GM23338 (cell line): ENCODE measurements at regions not wholly inside any gene's neighbourhood (a gene's known extent, or its start where the extent isn't known, plus 50 kb on each side); places are given as distances from the start of the nearest gene placed in this dataset.

Experiments used
- ATAC-seq: fragments of 200-7000 bp; cut with Tn5 transposase; 3 replicates; pipeline ENCODE4 v1.9.1; 2020
- DNase-seq: peaks from one replicate; pipeline ENCODE4 v3.0.0-alpha.2; 2015; ENCODE audit warnings: low spot score
- H2AFZ ChIP-seq: fragments of 200-600 bp; sonication (generic); 2 replicates; pipeline ENCODE4 v1.8.0; 2016; ENCODE audit warnings: antibody characterized with exemption, mild to moderate bottlenecking, moderate library complexity
- H3F3A ChIP-seq: fragments of 200-600 bp; sonication (generic); replicated peaks from 2 replicates; pipeline ENCODE4 v1.8.0; 2017; ENCODE audit warnings: antibody characterized with exemption, mixed run types, low read depth
- H3K27ac ChIP-seq: fragments of 200-600 bp; sonication (generic); 2 replicates; pipeline ENCODE4 v1.6.1; 2016; ENCODE audit warnings: low read depth
- H3K27me3 ChIP-seq: fragments of 200-600 bp; sonication (generic); 2 replicates; pipeline ENCODE4 v1.8.0; 2016; ENCODE audit warnings: mild to moderate bottlenecking, mixed run types, moderate library complexity; ENCODE audit not compliant: insufficient read depth
- H3K36me3 ChIP-seq: fragments of 200-600 bp; sonication (generic); 2 replicates; pipeline ENCODE4 v1.8.0; 2016; ENCODE audit warnings: mild to moderate bottlenecking; ENCODE audit not compliant: insufficient read depth
- H3K4me1 ChIP-seq: fragments of 200-600 bp; sonication (generic); 2 replicates; pipeline ENCODE4 v1.8.0; 2016; ENCODE audit warnings: mild to moderate bottlenecking, moderate library complexity; ENCODE audit not compliant: insufficient read depth
- H3K4me2 ChIP-seq: fragments of 200-600 bp; sonication (generic); 2 replicates; pipeline ENCODE4 v1.7.1; 2017; ENCODE audit warnings: mixed run types
- H3K4me3 ChIP-seq: fragments of 200-600 bp; sonication (generic); 2 replicates; pipeline ENCODE4 v1.6.1; 2016; ENCODE audit warnings: mixed run types
- H3K79me2 ChIP-seq: fragments of 200-600 bp; sonication (generic); replicated peaks from 2 replicates; pipeline ENCODE4 v1.8.0; 2017; ENCODE audit warnings: mild to moderate bottlenecking; ENCODE audit not compliant: insufficient read depth
- H3K9me2 ChIP-seq: fragments of 200-600 bp; sonication (generic); 2 replicates; pipeline ENCODE4 v1.8.0; 2017; ENCODE audit not compliant: insufficient read depth
- H4K20me1 ChIP-seq: fragments of 200-600 bp; sonication (generic); replicated peaks from 2 replicates; pipeline ENCODE4 v1.8.0; 2017; ENCODE audit warnings: mild to moderate bottlenecking; ENCODE audit not compliant: insufficient read depth
- H3K27ac Mint-ChIP-seq: 2 replicates; pipeline ENCODE4 v1.8.0; 2020; ENCODE audit warnings: inconsistent platforms, mild to moderate bottlenecking, moderate library complexity, mixed read lengths
- H3K27me3 Mint-ChIP-seq: 3 replicates; pipeline ENCODE4 v1.8.0; 2022; ENCODE audit warnings: low read depth, mild to moderate bottlenecking, moderate library complexity, mixed read lengths, inconsistent platforms; ENCODE audit not compliant: insufficient read depth, poor library complexity
- H3K36me3 Mint-ChIP-seq: 3 replicates; pipeline ENCODE4 v1.8.0; 2021; ENCODE audit warnings: low read depth, mild to moderate bottlenecking, inconsistent platforms, moderate library complexity, mixed read lengths
- H3K4me1 Mint-ChIP-seq: 3 replicates; pipeline ENCODE4 v1.8.0; 2020; ENCODE audit warnings: mild to moderate bottlenecking, inconsistent platforms, mixed read lengths
- H3K4me3 Mint-ChIP-seq: 3 replicates; pipeline ENCODE4 v1.8.0; 2021; ENCODE audit warnings: moderate library complexity, mild to moderate bottlenecking, inconsistent platforms, mixed read lengths
- H3K9me3 Mint-ChIP-seq: 3 replicates; pipeline ENCODE4 v1.8.0; 2020; ENCODE audit warnings: moderate library complexity, mild to moderate bottlenecking, inconsistent platforms, mixed read lengths
- CREB1 ChIP-seq: fragments of 250-450 bp; sonication (Bioruptor Pico); IDR thresholded peaks from 2 replicates; pipeline ENCODE4 v1.5.0; 2020; ENCODE audit warnings: low read depth, mild to moderate bottlenecking, moderate library complexity
- CTCF ChIP-seq, 2 experiments: fragments of 200-600 bp in 1 of 2; sonication (generic) in 1 of 2; conservative IDR thresholded peaks; 2 replicates each; pipeline versions ENCODE4 v1.5.1 to v1.6.1; 2016 to 2017; ENCODE audit warnings: antibody characterized with exemption in 2 of 2, low read depth in 2 of 2, mild to moderate bottlenecking in 2 of 2, moderate library complexity in 1 of 2
- ETS1 ChIP-seq: IDR thresholded peaks from 2 replicates; pipeline ENCODE4 v1.6.1; 2016; ENCODE audit warnings: antibody characterized with exemption
- EZH2 ChIP-seq: fragments of 200-600 bp; sonication (generic); IDR thresholded peaks from one replicate; pipeline ENCODE4 v1.8.0; 2017; ENCODE audit warnings: antibody characterized with exemption, mild to moderate bottlenecking, low read depth; ENCODE audit not compliant: unreplicated experiment
- EZH2phosphoT487 ChIP-seq: fragments of 200-600 bp; sonication (generic); IDR thresholded peaks from one replicate; pipeline ENCODE4 v1.8.1; 2018; ENCODE audit warnings: antibody characterized with exemption; ENCODE audit not compliant: unreplicated experiment
- JUNB ChIP-seq: IDR thresholded peaks from one replicate; pipeline ENCODE4 v1.6.1; 2016; ENCODE audit warnings: antibody characterized with exemption; ENCODE audit not compliant: unreplicated experiment
- NANOG ChIP-seq: IDR thresholded peaks from 2 replicates; pipeline ENCODE4 v1.6.1; 2016; ENCODE audit warnings: antibody characterized with exemption, borderline replicate concordance
- POLR2AphosphoS5 ChIP-seq: IDR thresholded peaks from 2 replicates; pipeline ENCODE4 v1.6.1; 2016; ENCODE audit warnings: antibody characterized with exemption, low read depth
- REST ChIP-seq: IDR thresholded peaks from one replicate; pipeline ENCODE4 v1.6.1; 2018; ENCODE audit warnings: antibody characterized with exemption; ENCODE audit not compliant: unreplicated experiment
- STAT1 ChIP-seq: IDR thresholded peaks from one replicate; pipeline ENCODE4 v1.6.1; 2016; ENCODE audit warnings: antibody characterized with exemption; ENCODE audit not compliant: unreplicated experiment
- ZNF114 ChIP-seq: fragments of 250-450 bp; sonication (Bioruptor Pico); IDR thresholded peaks from 2 replicates; pipeline ENCODE4 v1.5.0; 2020; ENCODE audit warnings: mild to moderate bottlenecking, moderate library complexity
- ZNF331 ChIP-seq: fragments of 250-450 bp; sonication (Bioruptor Pico); IDR thresholded peaks from 2 replicates; pipeline ENCODE4 v1.5.0; 2020; ENCODE audit warnings: low read depth, mild to moderate bottlenecking, moderate library complexity
- ZNF462 ChIP-seq: fragments of 250-450 bp; sonication (Bioruptor Pico); IDR thresholded peaks from 2 replicates; pipeline ENCODE4 v1.5.0; 2020; ENCODE audit warnings: mild to moderate bottlenecking, moderate library complexity

- H3K4me1 Mint-ChIP-seq: peaks cover 3% of the 10 kb centered on the region; the same call in 2 of the 3 replicates
- Histone ChIP-seq H3K9me2 (peaks cover 6% of the 10 kb centered on the region; the same call in 1 of the 2 replicates), H2AFZ (no peak overlapping the region), H3F3A (no peaks in the 10 kb centered on the region), H3K27ac (no peak overlapping the region), H4K20me1 (no peaks in the 10 kb centered on the region), H3K4me3 (no peak overlapping the region), H3K4me1 (no peaks in the 10 kb centered on the region), H3K27me3 (no peaks in the 10 kb centered on the region), H3K79me2 (no peaks in the 10 kb centered on the region), H3K36me3 (no peaks in the 10 kb centered on the region), H3K4me2 (no peak overlapping the region)
- ATAC-seq: no peak
- no peaks in the 10 kb centered on the region; the same call in 2 of the 3 replicates for H3K9me3 Mint-ChIP-seq
- H3K27ac Mint-ChIP-seq: no peak overlapping the region; the same call in 1 of the 2 replicates
- H3K27me3 Mint-ChIP-seq: no peaks in the 10 kb centered on the region
- H3K36me3 Mint-ChIP-seq: no peaks in the 10 kb centered on the region
- DNase-seq: no peak
- TF ChIP-seq ZNF114 (CRISPR knock-in tag): no peak
- no peak for TF ChIP-seq ZNF462 (CRISPR knock-in tag)
- TF ChIP-seq CTCF (conservative IDR thresholded peaks at IDR 0.05; ENCODE audit: low read depth in 2 of 2): no peak
- no peak for TF ChIP-seq POLR2AphosphoS5
- no peak for TF ChIP-seq EZH2phosphoT487
- TF ChIP-seq ZNF331 (CRISPR knock-in tag): no peak
- TF ChIP-seq JUNB: no peak
- no peak for TF ChIP-seq REST
- no peak for TF ChIP-seq STAT1
- no peak for TF ChIP-seq EZH2
- no peak for TF ChIP-seq CREB1 (CRISPR knock-in tag)
- no peak for TF ChIP-seq NANOG
- no peak for TF ChIP-seq ETS1
- H3K4me3 Mint-ChIP-seq: no peak overlapping the region
Measured at GRCh38 chr15:26048669-26049068, 185.5 kb upstream of the ATP10A start.
